ENCODE measurements at regions not wholly inside any gene's neighbourhood (a gene's known extent, or its start where the extent isn't known, plus 50 kb on each side); places are given as distances from the start of the nearest gene placed in this dataset.

GRCh38 chr7:136807598-136807997 is 60.9 kb upstream of the CHRM2 start:
- no peak for DNase-seq (ENCODE audit: low read depth)

GRCh38 chr7:136803028-136803427 is 65.4 kb upstream of the CHRM2 start:
- no peak for DNase-seq (ENCODE audit: low read depth)

GRCh38 chr7:136783934-136784333 is 84.5 kb upstream of the CHRM2 start:
- DNase-seq (ENCODE audit: low read depth) = no peak

- DNase-seq (ENCODE audit: low read depth) = no peak
These were observed 126.5 kb upstream of the CHRM2 start for GRCh38 chr7:136741941-136742340.

- no peak for DNase-seq (ENCODE audit: low read depth)
These were observed 139.5 kb upstream of the CHRM2 start for GRCh38 chr7:136728945-136729344.

GRCh38 chr7:136726460-136726859 is 142.0 kb upstream of the CHRM2 start:
- DNase-seq (ENCODE audit: low read depth) = no peak

GRCh38 chr7:136717910-136718557 is 150.4 kb upstream of the CHRM2 start:
- DNase-seq (ENCODE audit: low read depth) = no peak

GRCh38 chr7:136714062-136714461 is 154.4 kb upstream of the CHRM2 start:
- no peak for DNase-seq (ENCODE audit: low read depth)

GRCh38 chr7:136710751-136711150 is 157.7 kb upstream of the CHRM2 start:
- no peak for DNase-seq (ENCODE audit: low read depth)

- DNase-seq (ENCODE audit: low read depth) = no peak
These were observed 158.6 kb upstream of the CHRM2 start for GRCh38 chr7:136709876-136710275.

GRCh38 chr7:136702913-136703312 is 165.5 kb upstream of the CHRM2 start:
- no peak for DNase-seq (ENCODE audit: low read depth)

- DNase-seq (ENCODE audit: low read depth) = no peak
These were observed 169.5 kb upstream of the CHRM2 start for GRCh38 chr7:136698977-136699376.

GRCh38 chr7:136698231-136698630 is 170.2 kb upstream of the CHRM2 start:
- DNase-seq (ENCODE audit: low read depth) = no peak

- no peak for DNase-seq (ENCODE audit: low read depth)
These were observed 171.2 kb upstream of the CHRM2 start for GRCh38 chr7:136697271-136697670.

- no peak for DNase-seq (ENCODE audit: low read depth)
These were observed 175.0 kb upstream of the CHRM2 start for GRCh38 chr7:136693166-136694119.

GRCh38 chr7:136692221-136692620 is 176.2 kb upstream of the CHRM2 start:
- DNase-seq (ENCODE audit: low read depth) = no peak

GRCh38 chr7:136688601-136689000 is 179.9 kb upstream of the CHRM2 start:
- DNase-seq (ENCODE audit: low read depth) = no peak

- no peak for DNase-seq (ENCODE audit: low read depth)
These were observed 180.6 kb upstream of the CHRM2 start for GRCh38 chr7:136687693-136688322.

- no peak for DNase-seq (ENCODE audit: low read depth)
These were observed 182.8 kb upstream of the CHRM2 start for GRCh38 chr7:136685501-136686173.

GRCh38 chr7:136677471-136678365 is 190.7 kb upstream of the CHRM2 start:
- no peak for DNase-seq (ENCODE audit: low read depth)

- DNase-seq (ENCODE audit: low read depth) = no peak
These were observed 200.9 kb upstream of the CHRM2 start for GRCh38 chr7:136667584-136667983.
